ENCODE measurements at regions not wholly inside any gene's neighbourhood (a gene's known extent, or its start where the extent isn't known, plus 50 kb on each side); places are given as distances from the start of the nearest gene placed in this dataset.
"Not testable (repeated sequence)": the region's sequence is repeated elsewhere in the genome, so short reads cannot be mapped to it uniquely, and the experiment has no call there.

DNA sequence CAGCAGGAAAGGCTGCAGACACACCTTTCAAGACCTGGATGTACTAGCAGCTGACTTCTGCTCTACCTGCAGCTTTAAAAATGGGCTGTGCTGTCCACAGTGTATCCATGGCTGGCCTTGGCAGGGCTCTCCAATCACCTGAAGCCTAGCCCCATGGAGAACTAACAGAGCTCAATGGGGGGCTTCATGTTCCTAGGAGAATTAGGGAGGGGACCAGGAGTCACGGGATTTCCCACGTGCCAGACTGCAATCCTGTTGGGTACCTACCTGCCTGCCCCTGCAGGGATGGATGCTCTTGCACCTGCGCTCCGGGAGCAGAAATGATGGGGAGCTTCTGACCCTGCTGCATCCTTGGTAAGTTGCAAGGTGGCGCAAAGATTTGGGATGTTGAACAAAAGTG is 462.1 kb downstream of the ICE1 start:
- DNase-seq, result no peak

DNA sequence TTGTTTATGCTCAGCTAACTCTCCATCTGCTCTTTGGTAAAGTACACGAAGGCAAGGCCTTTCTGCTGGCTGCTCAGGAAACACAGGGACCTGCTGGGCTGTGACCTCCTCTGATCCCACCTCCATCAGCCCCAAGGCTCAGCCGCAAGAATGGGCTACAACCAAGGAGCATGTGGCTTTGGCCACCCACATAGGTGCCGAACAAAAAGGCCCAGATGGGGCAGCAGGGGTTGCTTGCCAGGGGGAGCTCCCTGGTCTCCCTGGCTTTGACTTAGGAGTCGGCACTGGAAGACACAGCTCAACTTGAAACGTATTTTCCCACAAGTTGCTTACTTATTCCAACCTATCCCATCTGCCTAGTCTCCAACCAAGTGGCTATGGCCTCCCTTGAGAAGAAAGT is 461.1 kb downstream of the ICE1 start:
- no peak for DNase-seq

DNA sequence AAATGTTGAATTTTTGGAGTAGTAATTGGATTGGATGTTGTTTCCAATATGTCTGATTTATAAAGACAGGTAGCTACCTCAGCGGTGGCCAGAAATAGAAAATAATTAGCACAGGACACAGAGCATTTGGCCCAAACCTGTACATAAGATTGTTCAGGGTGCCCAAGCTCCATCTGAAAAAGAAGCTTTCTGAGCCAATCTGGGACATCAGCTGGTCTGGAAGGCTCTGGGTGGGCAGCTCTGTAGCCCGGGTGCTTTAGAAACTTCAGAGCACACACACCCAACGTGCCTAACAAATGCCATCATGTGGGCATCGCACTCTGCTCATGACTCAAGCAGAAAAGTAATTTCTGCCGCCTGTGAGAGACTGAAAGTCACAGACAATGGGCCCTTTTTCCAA is 460.7 kb downstream of the ICE1 start:
- DNase-seq, result no peak

DNA sequence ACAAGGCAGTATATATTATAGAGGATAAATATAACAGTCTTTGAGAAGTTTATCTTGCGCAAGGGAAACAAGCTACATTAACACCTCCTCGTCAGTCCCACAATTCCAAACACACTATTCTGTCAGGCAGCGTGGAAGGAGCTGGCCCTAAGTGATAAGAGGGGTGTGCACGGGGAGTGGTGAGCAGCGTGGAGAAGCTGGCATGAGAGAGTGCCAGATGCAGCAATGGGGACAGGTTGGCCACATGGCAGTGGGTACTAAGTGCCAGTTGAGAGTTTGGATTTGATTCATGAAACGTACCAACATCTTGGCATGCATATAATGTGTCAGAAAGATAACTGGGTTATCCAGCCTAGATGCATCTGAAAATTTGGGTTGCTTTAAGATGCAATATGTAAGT is 460.2 kb downstream of the ICE1 start:
- no peak for DNase-seq

DNA sequence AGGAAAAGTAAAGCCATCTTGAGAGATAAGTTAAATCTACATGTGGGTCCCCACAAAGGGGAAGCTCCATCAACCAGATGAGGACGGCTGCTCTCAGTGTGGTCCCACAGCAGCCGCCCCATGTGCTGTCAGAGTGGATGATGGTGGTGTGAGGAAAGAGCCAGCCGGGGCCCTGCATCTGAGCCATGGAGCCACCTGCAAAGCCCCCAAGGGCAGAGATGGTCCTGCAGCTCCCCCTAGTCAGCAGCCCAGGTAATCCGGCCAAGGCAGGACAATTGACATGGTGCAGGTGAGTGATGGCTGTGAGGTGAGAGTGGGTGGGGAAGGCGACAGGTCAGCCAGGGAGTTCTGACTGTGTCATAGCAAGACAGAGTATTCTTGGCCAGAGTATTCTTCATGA is 458.8 kb downstream of the ICE1 start:
- DNase-seq, result no peak

DNA sequence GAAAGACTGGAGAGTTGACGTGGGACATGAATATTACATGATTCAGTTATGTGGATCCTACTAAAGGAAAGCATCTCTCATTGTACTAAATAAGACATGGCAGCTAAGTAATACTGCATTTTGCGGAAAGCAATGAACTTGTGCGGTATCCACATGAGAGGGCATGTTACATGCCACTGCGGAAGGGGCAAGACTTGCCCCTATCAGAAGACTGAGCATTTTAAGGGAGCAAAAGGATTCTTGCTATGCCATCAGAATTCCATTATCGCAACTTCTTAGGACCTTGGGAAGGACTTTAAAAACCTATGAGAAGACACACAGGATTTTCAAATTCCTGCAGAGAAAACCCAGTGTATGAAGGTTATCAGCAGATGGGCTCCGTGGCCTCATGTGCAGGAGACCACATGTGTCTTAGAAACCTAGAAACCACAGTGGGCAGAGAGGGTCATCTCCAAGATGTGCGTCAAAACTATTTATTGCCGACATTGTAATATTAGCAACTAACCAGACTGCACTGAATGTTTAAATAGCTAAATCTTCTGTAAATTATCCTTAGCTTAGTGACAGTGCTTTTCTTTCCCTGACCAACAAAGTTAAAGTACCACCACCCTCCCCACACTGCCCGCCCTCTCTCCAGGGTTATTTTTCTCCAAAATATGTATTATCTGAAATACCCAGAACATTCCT is 457.7 kb downstream of the ICE1 start:
- no peak for DNase-seq

DNA sequence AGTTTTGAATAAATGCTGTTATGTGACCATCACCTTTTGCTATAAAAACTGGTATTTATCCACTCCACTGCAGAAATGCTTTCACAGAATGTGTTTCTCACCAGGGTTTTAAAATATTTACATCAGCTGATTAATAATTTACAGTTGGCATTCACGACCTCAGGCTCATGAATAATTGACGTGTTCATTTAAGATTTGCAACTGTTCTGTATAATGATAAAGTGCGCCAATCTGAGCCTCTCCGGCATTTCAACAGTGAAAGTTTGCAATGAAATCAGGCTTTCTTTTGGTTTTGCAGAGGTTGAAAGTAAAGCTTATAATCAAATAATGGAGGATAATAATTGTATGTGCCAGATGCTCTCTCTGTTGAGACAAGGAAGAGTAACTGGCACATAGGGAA is 434.9 kb downstream of the ICE1 start:
- no peak for DNase-seq

DNA sequence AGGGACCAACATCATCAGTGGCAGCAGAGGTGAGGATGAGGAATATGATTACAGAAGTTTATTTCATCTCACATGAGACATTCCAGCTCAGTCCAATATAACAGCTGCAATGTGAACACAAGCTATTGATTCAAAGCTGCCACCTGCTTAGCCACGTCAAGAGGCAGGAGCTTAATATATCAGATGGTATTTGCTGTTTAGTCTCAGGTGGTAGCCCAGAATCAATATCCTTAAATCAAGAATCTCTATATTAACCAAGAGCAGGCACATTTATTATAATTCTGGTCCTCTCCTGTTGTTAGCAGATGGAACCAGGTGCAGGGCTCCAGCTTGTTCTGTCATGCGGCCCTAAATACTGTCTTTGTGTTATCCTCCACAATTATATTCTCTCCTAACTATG is 431.6 kb downstream of the ICE1 start:
- no peak for DNase-seq

DNA sequence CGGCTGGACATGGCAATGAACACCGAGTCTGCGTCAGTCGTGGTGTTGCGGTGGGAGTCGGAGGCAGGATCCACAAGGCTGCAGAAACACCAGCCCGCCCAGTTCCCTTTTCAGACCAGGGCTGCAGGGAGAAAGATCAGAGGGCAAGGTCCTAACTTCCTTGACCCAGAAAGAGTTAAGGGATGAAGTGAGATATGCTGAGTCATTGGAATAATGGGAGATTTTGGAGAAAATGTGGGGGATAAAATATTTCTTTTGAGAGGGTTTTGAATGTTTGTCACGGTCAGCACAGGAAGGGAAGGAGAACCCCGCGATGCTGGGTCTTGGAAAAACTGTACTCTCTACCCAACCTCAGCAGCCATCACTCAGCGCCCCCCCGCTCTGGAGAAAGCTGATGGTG is 416.0 kb downstream of the ICE1 start:
- DNase-seq, result no peak

DNA sequence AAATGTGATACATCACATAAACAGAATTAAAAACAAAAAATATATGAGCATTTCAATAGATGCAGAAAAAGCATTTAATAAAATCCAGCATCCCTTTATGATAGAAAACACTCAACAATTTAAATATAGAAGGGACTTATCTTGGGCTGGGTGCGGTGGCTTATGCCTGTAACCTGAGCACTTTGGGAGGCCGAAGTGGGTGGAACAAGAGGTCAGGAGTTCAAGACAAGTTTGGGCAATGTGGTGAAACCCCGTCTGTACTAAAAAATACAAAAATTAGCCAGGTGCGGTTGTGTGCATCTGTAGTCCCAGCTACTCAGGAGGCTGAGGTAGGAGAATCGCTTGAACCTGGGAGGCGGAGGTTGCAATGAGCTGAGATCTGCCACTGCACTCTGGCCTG is 409.1 kb downstream of the ICE1 start:
- DNase-seq, result not testable (repeated sequence)

DNA sequence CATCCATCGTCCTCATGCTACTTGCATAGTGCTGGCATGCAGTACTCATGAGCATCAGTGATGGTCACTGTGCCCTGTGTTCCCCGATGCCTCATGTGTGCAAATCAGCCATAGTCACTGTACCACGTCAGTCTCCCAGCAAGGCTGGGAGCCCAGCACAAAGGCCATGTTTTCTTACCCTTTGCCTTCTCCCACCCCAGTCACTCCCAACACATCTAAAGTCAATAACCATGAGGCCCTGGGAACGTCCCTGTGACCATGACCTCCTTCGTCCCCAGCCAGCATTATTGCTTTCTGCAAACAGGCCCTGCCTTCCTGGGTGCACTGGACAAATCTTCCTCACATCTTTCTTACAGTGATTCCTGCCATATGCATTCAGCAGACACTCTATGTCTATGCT is 406.1 kb downstream of the ICE1 start:
- DNase-seq, result no peak

DNA sequence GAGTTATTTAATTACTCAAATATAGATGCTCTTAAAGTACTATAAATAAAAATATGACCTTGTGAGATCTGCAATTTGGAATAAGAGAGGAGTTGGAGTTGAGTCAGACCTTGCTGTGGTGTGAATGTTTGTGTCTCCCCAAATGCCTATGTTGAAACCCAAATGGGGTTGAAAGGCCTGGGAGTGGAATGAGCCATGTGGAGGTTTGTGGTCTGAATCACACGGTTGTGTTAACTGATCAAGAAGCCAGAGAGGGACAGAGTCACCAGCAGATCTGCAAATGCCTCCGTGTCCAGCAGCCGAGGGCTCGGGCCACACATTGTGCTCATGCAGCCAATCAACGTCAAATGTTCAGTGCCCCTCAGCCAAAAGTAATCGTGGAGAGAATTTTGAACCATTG is 404.4 kb downstream of the ICE1 start:
- DNase-seq, result no peak

DNA sequence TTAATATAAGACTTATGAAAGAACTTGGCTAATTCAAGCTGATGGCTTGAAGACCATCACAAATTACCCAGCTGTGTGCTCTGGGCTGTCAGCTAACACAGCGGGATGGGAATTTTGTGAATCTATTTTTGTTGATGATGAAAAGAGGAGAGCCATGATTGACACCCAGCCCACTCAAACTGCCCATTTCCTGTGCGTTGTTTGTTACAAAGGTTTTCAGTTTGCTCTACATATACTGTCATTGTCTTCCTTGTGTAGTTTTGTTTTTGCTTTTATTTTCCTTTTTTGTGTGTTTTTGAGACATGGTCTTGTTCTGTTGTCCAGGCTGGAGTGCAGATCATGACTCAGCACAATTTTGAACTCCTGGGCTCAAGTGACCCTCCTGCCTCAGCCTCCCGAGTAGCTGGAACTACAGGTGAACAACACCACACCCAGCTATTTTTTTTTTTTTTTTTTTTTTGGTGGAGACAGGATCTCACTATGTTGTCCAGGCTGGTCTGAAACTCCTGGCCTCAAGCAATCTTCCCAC is 400.3 kb downstream of the ICE1 start:
- DNase-seq, result no peak

DNA sequence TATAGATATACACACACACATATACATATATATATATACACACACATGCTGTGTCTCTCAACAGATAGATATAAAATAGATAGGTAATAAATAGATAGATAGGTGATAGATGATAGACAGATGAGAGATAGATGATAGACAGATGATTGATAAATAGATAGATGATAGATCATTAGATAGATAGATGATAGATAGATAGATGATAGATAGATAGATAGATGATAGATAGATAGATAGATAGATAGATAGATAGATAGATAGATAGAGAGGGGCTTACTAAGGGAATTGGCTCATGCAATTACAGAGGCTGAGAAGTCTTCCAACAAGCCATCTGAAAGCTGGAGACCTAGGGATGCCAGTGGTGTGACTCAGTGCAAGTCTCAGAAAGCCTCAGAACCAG is 394.5 kb downstream of the ICE1 start:
- no peak for DNase-seq

DNA sequence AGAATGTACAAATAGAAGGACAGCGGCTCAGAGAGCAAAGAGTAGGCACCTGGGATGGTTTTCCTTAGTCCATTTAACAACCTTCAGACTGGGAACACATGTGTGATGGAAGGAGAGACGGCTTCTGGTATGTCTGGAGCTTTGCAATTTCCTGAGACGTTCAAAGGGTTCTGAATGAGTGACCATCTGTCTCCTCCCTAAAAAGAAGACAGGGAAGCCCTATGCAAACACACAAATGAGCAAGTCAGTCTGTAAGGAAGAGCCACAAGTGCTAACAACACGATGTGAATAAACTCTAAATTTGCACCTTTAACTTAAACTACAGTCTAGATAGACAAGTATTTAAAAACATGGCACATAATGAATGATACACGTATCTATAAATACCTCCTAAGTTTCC is 391.0 kb downstream of the ICE1 start:
- DNase-seq, result no peak

DNA sequence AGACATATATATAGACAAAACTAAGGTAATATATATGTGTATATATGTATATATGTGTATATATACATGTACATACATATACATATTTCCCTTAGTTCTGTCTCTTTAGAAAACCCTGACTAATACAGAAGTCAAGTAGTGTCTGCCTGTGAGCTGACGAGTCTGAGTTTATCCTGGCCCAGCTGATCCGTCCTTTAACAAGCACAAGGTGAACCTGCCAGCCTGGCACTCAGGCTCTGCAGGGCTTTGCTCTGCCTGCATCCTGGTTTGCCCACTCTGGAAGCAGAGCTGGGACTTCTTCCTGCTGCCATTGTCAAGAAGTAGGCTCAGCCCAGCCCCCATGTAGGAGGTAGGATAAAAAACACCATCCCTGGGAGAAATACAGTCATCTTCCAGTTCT is 388.0 kb downstream of the ICE1 start:
- no peak for DNase-seq

DNA sequence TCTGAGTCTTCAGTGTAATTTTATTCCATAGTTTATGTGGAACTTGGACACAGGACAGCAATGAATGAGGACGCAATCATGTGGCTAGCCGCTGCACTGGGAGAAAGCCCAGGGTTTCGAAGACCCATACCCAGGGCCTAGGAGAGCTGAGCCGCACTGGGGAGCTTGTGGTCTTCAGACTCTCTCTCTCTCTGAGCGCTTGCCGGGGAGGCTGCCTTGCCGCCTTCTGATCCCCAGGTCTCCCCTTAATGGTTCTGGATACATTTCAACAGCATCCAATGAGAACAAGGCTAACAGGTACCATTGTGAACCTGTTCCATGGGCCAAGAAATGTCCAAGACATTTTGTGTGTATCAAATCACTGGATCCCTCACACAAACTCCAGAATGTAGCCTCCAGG is 383.4 kb downstream of the ICE1 start:
- no peak for DNase-seq

DNA sequence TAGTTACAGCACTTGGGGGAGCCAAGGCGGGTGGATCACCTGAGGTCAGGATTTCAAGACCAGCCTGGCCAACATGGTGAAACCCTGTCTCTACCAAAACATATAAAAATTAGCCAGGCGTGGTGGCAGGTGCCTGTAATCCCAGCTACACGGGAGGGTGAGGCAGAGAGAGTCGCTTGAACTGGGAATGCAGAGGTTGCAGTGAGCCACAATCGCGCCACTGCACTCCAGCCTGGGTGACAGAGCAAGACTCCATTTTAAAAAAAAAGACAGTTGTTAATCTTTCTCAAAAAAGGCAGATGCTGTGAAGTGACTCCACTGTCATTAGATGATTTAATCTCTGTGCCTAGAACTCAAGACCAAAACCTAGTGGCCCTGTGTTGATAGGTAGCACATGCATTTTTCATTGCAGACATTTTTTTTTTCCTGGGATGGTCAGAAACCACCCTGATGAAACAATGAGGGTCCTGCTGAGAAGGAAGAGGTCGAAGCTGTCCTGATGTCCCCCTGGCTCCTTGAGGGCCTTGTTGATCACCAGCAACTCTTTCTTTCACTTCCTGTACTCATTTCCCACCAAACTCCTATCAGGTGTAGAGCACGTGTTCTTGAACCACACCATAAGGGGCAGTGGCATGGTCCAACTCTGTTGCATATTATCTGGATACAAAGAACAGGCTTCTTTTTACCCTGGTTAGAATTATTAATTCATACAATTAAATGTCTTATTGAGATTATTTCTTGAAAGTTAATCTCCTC is 382.2 kb downstream of the ICE1 start:
- DNase-seq, result no peak

DNA sequence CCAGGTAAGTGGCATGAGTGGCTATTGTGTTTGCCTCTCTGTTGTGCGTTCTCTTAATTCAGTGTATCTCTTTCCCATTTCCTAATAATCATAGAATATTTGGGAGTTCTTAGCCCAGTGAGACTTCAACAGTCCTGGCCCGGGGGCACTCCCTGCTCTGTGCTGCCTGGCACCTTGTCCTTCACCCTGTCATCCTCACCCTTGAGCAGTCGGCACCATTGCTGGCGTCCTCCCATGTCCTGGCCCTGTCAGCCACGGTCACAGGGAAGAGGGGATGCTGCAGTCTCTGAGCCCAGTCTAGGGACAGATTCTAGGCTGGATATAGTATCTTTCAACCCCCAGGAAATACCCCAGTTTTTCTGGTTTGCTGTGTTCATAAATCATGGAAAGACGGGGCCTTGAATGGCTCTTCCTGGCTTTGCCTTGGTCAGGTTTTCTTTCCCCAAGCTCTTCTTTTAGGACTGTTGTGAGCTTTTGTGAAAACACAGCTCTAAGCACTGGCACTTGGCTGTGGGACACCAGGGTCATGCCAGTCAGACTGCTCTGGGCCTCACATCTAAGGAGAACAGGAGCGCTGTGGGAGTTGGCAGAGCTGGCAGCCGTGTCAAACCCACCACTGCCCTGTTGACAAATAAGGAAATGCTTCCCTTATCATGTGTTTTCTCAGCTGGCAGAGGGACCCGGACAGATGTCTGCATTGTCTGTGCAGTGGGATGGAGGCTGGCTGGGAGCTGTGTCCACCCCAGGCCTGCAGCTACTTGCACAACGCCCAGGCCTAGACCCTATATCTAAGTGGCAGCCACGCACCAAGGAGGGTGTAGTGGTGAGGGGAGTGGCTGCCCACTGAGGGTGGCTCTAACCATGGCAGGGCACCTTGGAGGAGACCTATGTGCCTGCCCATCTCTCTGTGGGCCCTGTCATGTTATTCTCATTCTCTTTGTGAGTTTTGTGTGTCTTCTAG is 378.6 kb downstream of the ICE1 start:
- DNase-seq, result no peak

DNA sequence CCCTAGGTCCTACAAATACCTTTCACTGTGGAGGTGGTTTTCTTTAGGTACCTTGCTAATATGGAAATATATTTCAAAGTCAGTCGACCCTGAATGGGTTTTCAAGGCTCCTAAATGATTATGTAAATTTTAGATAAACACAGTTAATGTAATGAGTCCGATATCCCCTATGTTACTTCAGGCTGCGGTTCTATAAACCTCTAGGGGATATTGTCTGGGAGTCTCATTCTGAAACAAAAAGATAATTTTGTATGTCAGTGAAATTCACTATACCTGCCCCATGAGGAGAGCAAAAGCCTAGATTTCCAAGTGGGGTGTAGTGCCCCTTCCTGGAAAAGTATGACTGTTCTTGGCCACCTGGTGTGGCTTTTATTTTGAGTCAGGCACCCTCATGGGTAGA is 377.3 kb downstream of the ICE1 start:
- no peak for DNase-seq

DNA sequence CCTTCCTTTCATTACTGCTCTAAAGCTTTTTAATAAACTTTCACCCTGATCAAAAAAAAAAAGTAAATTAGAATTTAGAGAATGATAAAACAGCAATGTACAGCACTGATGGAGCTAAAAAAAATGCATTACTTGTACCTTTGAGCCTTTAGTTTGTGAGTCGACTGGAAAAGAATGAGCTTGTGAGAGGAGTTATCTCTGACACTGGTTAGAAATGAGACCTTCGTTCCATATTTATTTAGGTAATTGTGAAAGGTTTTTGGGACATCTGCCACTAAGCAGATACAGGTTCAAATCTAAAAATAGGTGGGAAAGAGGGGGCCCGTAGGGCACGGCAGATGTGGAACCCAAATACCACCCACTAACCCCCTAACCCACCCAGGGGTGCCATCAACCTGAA is 376.8 kb downstream of the ICE1 start:
- no peak for DNase-seq

DNA sequence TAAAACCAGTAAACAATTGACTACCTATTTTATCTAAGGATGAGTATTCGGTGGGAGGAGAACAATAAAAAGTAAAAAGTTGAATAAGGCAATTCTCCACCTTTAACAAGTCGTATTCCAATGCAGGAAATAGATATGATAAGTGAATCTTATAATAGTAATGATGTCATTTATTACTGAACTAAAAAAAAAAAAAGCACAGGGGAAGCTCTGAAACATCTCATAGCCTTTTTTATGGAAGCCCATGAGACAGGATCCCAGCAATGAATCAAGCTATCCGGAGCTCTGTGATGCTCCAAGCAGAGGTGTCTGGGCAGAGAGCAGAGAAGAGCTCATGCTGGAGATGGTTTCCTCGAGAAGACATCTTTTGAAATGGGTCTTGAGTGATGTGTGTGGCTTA is 376.0 kb downstream of the ICE1 start:
- DNase-seq, result no peak

DNA sequence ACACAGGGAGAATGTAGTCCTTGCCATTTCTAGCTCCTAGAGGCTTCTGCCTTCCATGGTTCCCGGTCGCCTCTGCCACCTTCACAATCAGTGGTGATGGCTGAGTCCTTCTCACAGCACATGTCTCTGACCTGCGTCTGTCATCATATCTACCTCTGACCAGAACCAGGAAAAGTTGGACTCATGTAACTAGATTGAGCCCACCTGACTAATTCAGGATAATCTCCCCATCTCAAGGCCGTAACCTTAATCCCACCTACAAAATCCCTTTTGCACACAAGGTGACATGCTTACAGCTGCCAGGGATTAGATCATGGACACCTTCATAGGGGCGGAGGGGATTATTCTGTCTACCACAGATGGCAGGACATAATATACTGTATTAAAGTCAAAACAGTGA is 375.6 kb downstream of the ICE1 start:
- DNase-seq, result no peak

Data from muscle of arm (tissue), 1 donor.